GM12891 (cell line): ENCODE measurements at regions not wholly inside any gene's neighbourhood (a gene's known extent, or its start where the extent isn't known, plus 50 kb on each side); places are given as distances from the start of the nearest gene placed in this dataset.

ENCODE experiments used
- PAX5 ChIP-seq: IDR thresholded peaks from 2 replicates; pipeline ENCODE4 v1.6.1; 2011; ENCODE audit warnings: low read length, moderate library complexity, mild to moderate bottlenecking; ENCODE audit not compliant: insufficient read depth, severe bottlenecking
- POLR2A ChIP-seq: IDR thresholded peaks from 2 replicates; pipeline ENCODE4 v1.6.1; 2011; ENCODE audit warnings: low read depth, low read length, control low read depth
- POLR2AphosphoS5 ChIP-seq: IDR thresholded peaks from 2 replicates; pipeline ENCODE4 v1.6.1; 2011; ENCODE audit warnings: low read depth, low read length, control low read depth
- POU2F2 ChIP-seq: IDR thresholded peaks from 2 replicates; pipeline ENCODE4 v1.6.1; 2011; ENCODE audit warnings: low read depth, mild to moderate bottlenecking, control low read depth, low read length, moderate library complexity
- TAF1 ChIP-seq: IDR thresholded peaks from 2 replicates; pipeline ENCODE4 v1.6.1; 2011; ENCODE audit warnings: low read depth, low read length, control low read depth

DNA sequence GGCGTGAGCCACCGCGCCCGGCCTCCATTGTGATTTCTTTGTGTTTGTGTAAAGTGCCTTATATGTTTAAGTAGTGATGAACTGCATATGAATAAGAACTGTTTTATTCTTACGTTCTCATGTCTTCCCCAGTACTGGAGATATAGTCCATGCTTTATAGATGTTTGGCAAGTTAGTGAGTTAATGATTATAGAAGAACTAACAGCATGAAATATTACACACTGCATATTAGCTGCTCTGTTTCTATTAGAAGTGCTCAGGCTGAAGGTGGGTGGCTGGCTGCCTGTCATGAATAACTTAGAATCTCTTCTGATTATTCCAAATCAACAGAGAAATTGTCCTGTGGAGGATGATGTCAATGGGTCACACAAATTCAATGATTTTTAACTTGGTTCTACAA is 709.4 kb downstream of the GALC start:
- TF ChIP-seq POLR2A (no peak), TAF1 (no peak), PAX5 (no peak), POLR2AphosphoS5 (no peak), POU2F2 (no peak)
